GM21381 (cell line): ENCODE measurements at regions not wholly inside any gene's neighbourhood (a gene's known extent, or its start where the extent isn't known, plus 50 kb on each side); places are given as distances from the start of the nearest gene placed in this dataset.
"Not testable (repeated sequence)": the region's sequence is repeated elsewhere in the genome, so short reads cannot be mapped to it uniquely, and the experiment has no call there.

Experiments used
- ATAC-seq: cut with Tn5 transposase; IDR thresholded peaks from one replicate; pipeline ENCODE4 v1.9.1; 2021; ENCODE audit warnings: mild to moderate bottlenecking, moderate library complexity; ENCODE audit not compliant: unreplicated experiment

GRCh38 chr1:99361406-99361805 is 97.1 kb downstream of the PLPPR4 start:
- ATAC-seq: no peak

- ATAC-seq: no peak
Measured at GRCh38 chr1:99363531-99363930, 99.2 kb downstream of the PLPPR4 start.

- ATAC-seq: no peak
Measured at GRCh38 chr1:99365141-99365540, 100.8 kb downstream of the PLPPR4 start.

GRCh38 chr1:99365545-99365944 is 101.3 kb downstream of the PLPPR4 start:
- ATAC-seq: no peak

- no peak for ATAC-seq
Measured at GRCh38 chr1:99369154-99369553, 104.9 kb downstream of the PLPPR4 start.

- ATAC-seq: no peak
Measured at GRCh38 chr1:99370476-99370875, 106.2 kb downstream of the PLPPR4 start.

- no peak for ATAC-seq
Measured at GRCh38 chr1:99371413-99371812, 107.1 kb downstream of the PLPPR4 start.

GRCh38 chr1:99374109-99374508 is 109.8 kb downstream of the PLPPR4 start:
- no peak for ATAC-seq

- ATAC-seq: not testable (repeated sequence)
Measured at GRCh38 chr1:99374693-99375092, 110.4 kb downstream of the PLPPR4 start.

- ATAC-seq: no peak
Measured at GRCh38 chr1:99384021-99384420, 119.7 kb downstream of the PLPPR4 start.

GRCh38 chr1:99385852-99386251 is 121.6 kb downstream of the PLPPR4 start:
- ATAC-seq: no peak

GRCh38 chr1:99396389-99396788 is 132.1 kb downstream of the PLPPR4 start:
- ATAC-seq: no peak

- no peak for ATAC-seq
Measured at GRCh38 chr1:99397029-99397428, 132.7 kb downstream of the PLPPR4 start.

- no peak for ATAC-seq
Measured at GRCh38 chr1:99397863-99398262, 133.6 kb downstream of the PLPPR4 start.

GRCh38 chr1:99401556-99401955 is 137.3 kb downstream of the PLPPR4 start:
- ATAC-seq: not testable (repeated sequence)

GRCh38 chr1:99404399-99404798 is 140.1 kb downstream of the PLPPR4 start:
- ATAC-seq: not testable (repeated sequence)

GRCh38 chr1:99405325-99405724 is 141.0 kb downstream of the PLPPR4 start:
- ATAC-seq: not testable (repeated sequence)

GRCh38 chr1:99407018-99407417 is 142.7 kb downstream of the PLPPR4 start:
- no peak for ATAC-seq

GRCh38 chr1:99424087-99424486 is 159.8 kb downstream of the PLPPR4 start:
- ATAC-seq: no peak

- no peak for ATAC-seq
Measured at GRCh38 chr1:99429754-99430153, 165.5 kb downstream of the PLPPR4 start.

GRCh38 chr1:99438656-99439230 is 174.5 kb downstream of the PLPPR4 start:
- no peak for ATAC-seq

- ATAC-seq: no peak
Measured at GRCh38 chr1:99439433-99440075, 175.3 kb downstream of the PLPPR4 start.
